Breast epithelium (tissue), 3 donors: ENCODE measurements at regions not wholly inside any gene's neighbourhood (a gene's known extent, or its start where the extent isn't known, plus 50 kb on each side); places are given as distances from the start of the nearest gene placed in this dataset.

Experiments
- CTCF ChIP-seq, 3 donors: fragments of 450-650 bp; IDR thresholded peaks; one replicate each; pipeline ENCODE4 v1.5.1; 2016 to 2017; ENCODE audit warnings: antibody characterized with exemption in 3 of 3, mild to moderate bottlenecking in 3 of 3, moderate library complexity in 3 of 3
- POLR2A ChIP-seq: fragments of 450-650 bp; IDR thresholded peaks from one replicate; pipeline ENCODE4 v1.6.1; 2016; ENCODE audit warnings: antibody characterized with exemption, mild to moderate bottlenecking, moderate library complexity

DNA sequence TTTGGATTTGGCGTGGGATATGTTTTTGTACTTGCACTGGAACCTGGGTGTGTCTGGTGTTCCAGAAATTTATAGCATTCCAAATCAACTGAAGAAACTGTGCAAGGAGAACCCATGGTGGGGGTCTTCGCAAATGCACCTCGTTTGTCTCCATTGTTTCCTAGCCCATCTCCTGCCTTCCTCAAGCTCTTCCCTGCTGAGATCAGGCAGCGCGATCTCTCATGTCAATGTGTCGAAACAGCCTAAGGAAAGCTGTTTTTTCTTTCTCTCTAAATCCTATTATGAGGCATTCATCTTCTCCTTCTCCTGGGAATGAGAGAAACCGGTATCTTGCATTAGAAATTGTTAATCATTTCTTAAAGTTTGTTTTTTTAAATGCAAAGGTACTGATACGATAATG, 131.0 kb downstream of the KLF5 start:
- TF ChIP-seq CTCF (IDR thresholded peaks at IDR 0.05) (no peak), POLR2A (no peak)
